Kidney (tissue), 13 donors: ENCODE measurements at regions not wholly inside any gene's neighbourhood (a gene's known extent, or its start where the extent isn't known, plus 50 kb on each side); places are given as distances from the start of the nearest gene placed in this dataset.
"Not testable (repeated sequence)": the region's sequence is repeated elsewhere in the genome, so short reads cannot be mapped to it uniquely, and the experiment has no call there.

Experiments
- DNase-seq, 5 donors: peaks; one replicate each; pipeline ENCODE4 v3.0.0-alpha.2; 2013 to 2020
- FAIRE-seq: peaks from 2 replicates; lab custom pipeline; 2012; peaks lifted over from hg19 to GRCh38; lab: Jason Lieb, UNC
- H3K27ac ChIP-seq, 2 donors: one replicate each; pipeline ENCODE4 v1.7.0; 2013; ENCODE audit warnings: low read depth in 2 of 2, low read length in 2 of 2, inconsistent platforms in 1 of 2
- H3K27me3 ChIP-seq: one replicate; pipeline ENCODE4 v1.7.1; 2013; ENCODE audit warnings: low read length, inconsistent platforms; ENCODE audit not compliant: control insufficient read depth, insufficient read depth
- H3K36me3 ChIP-seq, 3 donors: one replicate each; pipeline versions ENCODE4 v1.7.0 to v1.7.1; 2013; ENCODE audit warnings: low read length in 3 of 3, control low read depth in 1 of 3, inconsistent platforms in 1 of 3; ENCODE audit not compliant: insufficient read depth in 3 of 3, control insufficient read depth in 2 of 3
- H3K4me1 ChIP-seq, 3 donors: one replicate each; pipeline versions ENCODE4 v1.7.0 to v1.7.1; 2013; ENCODE audit warnings: low read length in 3 of 3, inconsistent platforms in 1 of 3, low read depth in 1 of 3; ENCODE audit not compliant: control insufficient read depth in 2 of 3, insufficient read depth in 2 of 3
- H3K4me3 ChIP-seq, 3 donors: one replicate each; pipeline versions ENCODE4 v1.7.0 to v1.8.1; 2013; ENCODE audit warnings: low read length in 3 of 3, control low read depth in 1 of 3, inconsistent platforms in 1 of 3
- H3K9ac ChIP-seq, 3 donors: one replicate each; pipeline versions ENCODE4 v1.7.0 to v1.7.1; 2013; ENCODE audit warnings: low read length in 3 of 3, control low read depth in 1 of 3, inconsistent platforms in 1 of 3
- H3K9me3 ChIP-seq, 3 donors: one replicate each; pipeline versions ENCODE4 v1.7.0 to v1.7.1; 2013; ENCODE audit warnings: low read length in 3 of 3, control low read depth in 1 of 3, inconsistent platforms in 1 of 3; ENCODE audit not compliant: control insufficient read depth in 2 of 3, insufficient read depth in 1 of 3
- intact Hi-C: fragments of 100-400 bp; cut with DNase I; formaldehyde crosslinking; loops from one replicate; pipeline ENCODE4 v1.11.1; 2022
- TF ChIP-seq, protein P1 (sequence below): IDR thresholded peaks from 3 replicates; pipeline ENCODE4 v1.5.1; 2012; ENCODE audit warnings: mild to moderate bottlenecking, moderate library complexity, borderline replicate concordance; ENCODE audit not compliant: insufficient read depth; ENCODE audit errors: extremely low read depth
- donor health status: control.
- donor health status: control.
- donor health status: control.
- donor health status: control.
- donor health status: control.
- donor health status: DM: yes; HTN: yes; CAD: no.
- donor health status: Normal renal cell carcinoma (clear cell type).

DNA sequence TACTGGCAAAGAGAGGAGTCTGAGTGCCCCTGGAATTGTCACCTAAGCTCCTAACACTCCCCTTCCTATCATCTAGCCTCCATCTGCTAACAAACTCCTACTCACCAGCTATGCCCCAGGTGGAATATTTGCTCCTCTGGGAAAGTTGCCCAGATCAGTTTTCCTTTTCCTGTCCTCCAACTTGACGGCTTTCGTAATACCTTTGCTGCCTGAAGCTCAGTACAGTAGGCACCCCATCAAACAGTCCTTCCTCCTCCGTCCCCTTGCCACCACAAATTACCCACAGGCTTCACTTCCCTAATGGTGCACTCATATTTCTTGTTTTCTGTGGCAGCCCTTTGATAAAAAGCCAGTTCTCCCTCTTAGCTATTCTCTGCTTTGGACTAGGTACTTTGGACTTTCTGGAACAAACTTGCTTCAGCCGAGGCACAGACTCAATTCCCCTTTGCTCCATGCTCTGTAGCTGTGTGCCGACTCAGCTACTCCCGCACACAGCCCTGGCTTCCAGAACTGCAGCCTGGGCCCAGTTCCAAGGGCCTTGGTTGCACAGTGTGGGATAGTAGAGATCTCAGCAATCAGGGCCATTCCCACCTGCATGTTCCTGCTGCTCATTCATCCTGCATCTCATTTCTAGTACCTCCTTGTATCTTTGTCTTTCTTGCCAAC is 605.1 kb downstream of the BCOR start:
- Histone ChIP-seq H3K4me3 (no peak overlapping the region), H3K9me3 (no peaks in the 10 kb centered on the region), H3K9ac (no peak overlapping the region), H3K27ac (peak overlapping the region in 1 of 2 donors; percentile 55), H3K36me3 (no peaks in the 10 kb centered on the region), H3K4me1 (peaks cover 0 to 6% (median 0%) of the 10 kb centered on the region in 3 donors), H3K27me3 (peaks cover 2% of the 10 kb centered on the region)
- TF ChIP-seq, protein P1, sequence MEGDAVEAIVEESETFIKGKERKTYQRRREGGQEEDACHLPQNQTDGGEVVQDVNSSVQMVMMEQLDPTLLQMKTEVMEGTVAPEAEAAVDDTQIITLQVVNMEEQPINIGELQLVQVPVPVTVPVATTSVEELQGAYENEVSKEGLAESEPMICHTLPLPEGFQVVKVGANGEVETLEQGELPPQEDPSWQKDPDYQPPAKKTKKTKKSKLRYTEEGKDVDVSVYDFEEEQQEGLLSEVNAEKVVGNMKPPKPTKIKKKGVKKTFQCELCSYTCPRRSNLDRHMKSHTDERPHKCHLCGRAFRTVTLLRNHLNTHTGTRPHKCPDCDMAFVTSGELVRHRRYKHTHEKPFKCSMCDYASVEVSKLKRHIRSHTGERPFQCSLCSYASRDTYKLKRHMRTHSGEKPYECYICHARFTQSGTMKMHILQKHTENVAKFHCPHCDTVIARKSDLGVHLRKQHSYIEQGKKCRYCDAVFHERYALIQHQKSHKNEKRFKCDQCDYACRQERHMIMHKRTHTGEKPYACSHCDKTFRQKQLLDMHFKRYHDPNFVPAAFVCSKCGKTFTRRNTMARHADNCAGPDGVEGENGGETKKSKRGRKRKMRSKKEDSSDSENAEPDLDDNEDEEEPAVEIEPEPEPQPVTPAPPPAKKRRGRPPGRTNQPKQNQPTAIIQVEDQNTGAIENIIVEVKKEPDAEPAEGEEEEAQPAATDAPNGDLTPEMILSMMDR: no peak
- intact Hi-C loops: no loop called here
- DNase-seq (no peak), FAIRE-seq (peak; percentile 54)

GRCh38 chrX:39493168-39493567 is 604.6 kb downstream of the BCOR start:
- H3K9ac ChIP-seq: no peak overlapping the region

GRCh38 chrX:39497117-39497516 is 600.6 kb downstream of the BCOR start:
- H3K36me3 ChIP-seq, DNase-seq, H3K4me3 ChIP-seq, FAIRE-seq, H3K9me3 ChIP-seq, H3K9ac ChIP-seq, intact Hi-C loops, H3K27me3 ChIP-seq, H3K4me1 ChIP-seq, H3K27ac ChIP-seq: not testable (repeated sequence)

More at GRCh38 chrX:39493168-39493567, 604.6 kb downstream of the BCOR start:
- Histone ChIP-seq H3K27ac (no peak overlapping the region), H3K27me3 (peaks cover 2% of the 10 kb centered on the region), H3K36me3 (no peaks in the 10 kb centered on the region), H3K4me1 (peaks cover 0 to 6% (median 0%) of the 10 kb centered on the region in 3 donors), H3K4me3 (no peak overlapping the region), H3K9me3 (no peaks in the 10 kb centered on the region)
- intact Hi-C loops: no loop called here
- FAIRE-seq (no peak), DNase-seq (no peak)
- TF ChIP-seq, protein P1: no peak

DNA sequence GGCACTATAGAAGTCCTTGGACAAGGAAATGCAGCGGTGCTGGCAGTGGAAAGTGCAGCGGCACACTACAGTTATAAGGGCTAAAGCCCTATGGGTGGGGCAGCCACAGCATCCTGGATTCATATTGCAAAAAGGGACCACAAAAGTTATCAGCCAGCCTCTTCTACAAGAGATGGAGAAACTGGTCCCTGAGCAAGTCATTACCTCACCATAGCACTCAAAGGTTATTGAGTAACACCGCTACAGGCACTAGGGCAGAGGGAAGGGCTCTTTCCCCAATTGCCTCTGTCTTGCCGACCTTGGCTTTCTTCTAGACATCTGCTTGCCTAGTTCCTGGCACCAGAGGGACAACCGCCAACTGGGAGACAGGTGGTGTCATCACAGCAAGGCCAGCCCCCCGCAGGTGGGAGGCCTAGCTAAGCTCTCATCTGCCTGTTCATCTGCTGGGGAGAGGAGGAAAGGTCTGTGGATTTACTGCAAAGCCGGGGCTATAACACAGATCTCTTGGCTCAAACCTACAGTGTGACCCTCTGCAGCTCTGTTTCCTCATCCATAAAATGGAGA is 600.0 kb downstream of the BCOR start:
- no peak overlapping the region for H3K27ac ChIP-seq
- H3K9me3 ChIP-seq: no peaks in the 10 kb centered on the region
- TF ChIP-seq, protein P1: no peak
- intact Hi-C loops: no loop called here
- no peak for DNase-seq
- H3K9ac ChIP-seq: no peak overlapping the region
- H3K4me3 ChIP-seq: no peak overlapping the region
- H3K4me1 ChIP-seq: no peaks in the 10 kb centered on the region
- FAIRE-seq: no peak
- no peaks in the 10 kb centered on the region for H3K27me3 ChIP-seq
- H3K36me3 ChIP-seq: no peaks in the 10 kb centered on the region
